ENCODE measurements at regions not wholly inside any gene's neighbourhood (a gene's known extent, or its start where the extent isn't known, plus 50 kb on each side); places are given as distances from the start of the nearest gene placed in this dataset.

DNA sequence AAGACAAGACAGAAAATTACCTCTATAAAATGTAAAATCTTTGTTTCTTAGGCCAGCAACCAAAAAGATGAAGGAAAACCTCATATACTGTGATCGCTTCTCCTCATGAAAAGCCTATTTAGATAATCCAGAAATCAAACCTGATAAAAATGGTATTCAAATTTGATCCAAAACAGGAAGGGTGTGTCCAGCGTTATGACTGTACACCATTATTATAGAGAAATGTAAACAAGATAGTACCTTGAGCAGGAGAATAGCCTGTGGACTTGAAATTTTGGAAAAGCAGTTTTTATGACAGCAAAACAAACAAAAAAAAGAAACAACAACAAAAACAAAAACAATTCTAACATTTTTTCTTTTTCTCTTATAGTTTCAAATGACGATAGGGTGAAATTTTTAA is 1382.8 kb upstream of the CDH9 start:
- no peak for DNase-seq
- ATAC-seq: no peak
- CTCF ChIA-PET: no interaction called here
- peaks cover 19% of the 10 kb centered on the region for H3K9me3 Mint-ChIP-seq
- POLR2A ChIA-PET: no interaction called here
- H3K4me1 Mint-ChIP-seq (ENCODE audit: low read depth): no peaks in the 10 kb centered on the region
- H3K4me3 Mint-ChIP-seq: no peak overlapping the region
- no peak overlapping the region for H3K27ac Mint-ChIP-seq
- intact Hi-C loops (cut with micrococcal nuclease): no loop called here
- H3K36me3 Mint-ChIP-seq (ENCODE audit: low read depth): no peaks in the 10 kb centered on the region
- TF ChIP-seq, protein P1, sequence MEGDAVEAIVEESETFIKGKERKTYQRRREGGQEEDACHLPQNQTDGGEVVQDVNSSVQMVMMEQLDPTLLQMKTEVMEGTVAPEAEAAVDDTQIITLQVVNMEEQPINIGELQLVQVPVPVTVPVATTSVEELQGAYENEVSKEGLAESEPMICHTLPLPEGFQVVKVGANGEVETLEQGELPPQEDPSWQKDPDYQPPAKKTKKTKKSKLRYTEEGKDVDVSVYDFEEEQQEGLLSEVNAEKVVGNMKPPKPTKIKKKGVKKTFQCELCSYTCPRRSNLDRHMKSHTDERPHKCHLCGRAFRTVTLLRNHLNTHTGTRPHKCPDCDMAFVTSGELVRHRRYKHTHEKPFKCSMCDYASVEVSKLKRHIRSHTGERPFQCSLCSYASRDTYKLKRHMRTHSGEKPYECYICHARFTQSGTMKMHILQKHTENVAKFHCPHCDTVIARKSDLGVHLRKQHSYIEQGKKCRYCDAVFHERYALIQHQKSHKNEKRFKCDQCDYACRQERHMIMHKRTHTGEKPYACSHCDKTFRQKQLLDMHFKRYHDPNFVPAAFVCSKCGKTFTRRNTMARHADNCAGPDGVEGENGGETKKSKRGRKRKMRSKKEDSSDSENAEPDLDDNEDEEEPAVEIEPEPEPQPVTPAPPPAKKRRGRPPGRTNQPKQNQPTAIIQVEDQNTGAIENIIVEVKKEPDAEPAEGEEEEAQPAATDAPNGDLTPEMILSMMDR (IDR thresholded peaks at IDR 0.05): no peak
- no peaks in the 10 kb centered on the region for H3K27me3 Mint-ChIP-seq

DNA sequence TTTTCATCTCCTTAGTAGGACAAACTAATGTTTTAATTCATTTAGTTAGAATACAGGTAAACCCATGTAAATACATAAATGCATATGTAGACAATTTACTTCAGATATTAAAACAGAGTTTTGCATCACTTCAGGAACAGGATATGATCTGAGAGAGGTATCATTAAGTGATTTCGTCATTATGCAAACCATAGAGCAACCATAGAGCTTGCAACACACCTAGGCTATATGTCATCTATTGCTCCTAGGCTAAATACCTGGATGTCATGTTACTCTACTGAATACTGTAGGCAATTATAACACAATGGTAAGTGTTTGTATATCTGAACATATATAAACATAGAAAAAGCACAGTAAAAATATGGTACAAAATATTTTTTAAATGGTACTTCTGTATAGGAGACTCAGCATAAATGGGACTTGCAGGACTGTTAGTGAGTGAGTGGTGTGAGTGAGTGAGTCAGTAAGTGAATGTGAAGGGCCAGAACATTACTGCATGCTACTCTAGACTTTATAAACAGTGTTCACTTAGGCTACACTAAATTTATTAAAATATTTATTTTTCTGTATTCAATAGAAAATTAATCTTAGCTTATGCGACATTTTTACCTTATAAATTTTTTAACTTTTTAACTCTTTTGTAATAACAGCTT is 1377.5 kb upstream of the CDH9 start:
- H3K4me1 Mint-ChIP-seq (ENCODE audit: low read depth): no peaks in the 10 kb centered on the region
- no peaks in the 10 kb centered on the region for H3K36me3 Mint-ChIP-seq (ENCODE audit: low read depth)
- no peak overlapping the region for H3K27ac Mint-ChIP-seq
- no peaks in the 10 kb centered on the region for H3K27me3 Mint-ChIP-seq
- H3K9me3 Mint-ChIP-seq: peaks cover 13% of the 10 kb centered on the region
- CTCF ChIA-PET: no interaction called here
- POLR2A ChIA-PET: no interaction called here
- no peak overlapping the region for H3K4me3 Mint-ChIP-seq
- TF ChIP-seq, protein P1 (IDR thresholded peaks at IDR 0.05): no peak
- no peak for DNase-seq
- intact Hi-C loops (cut with micrococcal nuclease): no loop called here
- ATAC-seq: no peak

DNA sequence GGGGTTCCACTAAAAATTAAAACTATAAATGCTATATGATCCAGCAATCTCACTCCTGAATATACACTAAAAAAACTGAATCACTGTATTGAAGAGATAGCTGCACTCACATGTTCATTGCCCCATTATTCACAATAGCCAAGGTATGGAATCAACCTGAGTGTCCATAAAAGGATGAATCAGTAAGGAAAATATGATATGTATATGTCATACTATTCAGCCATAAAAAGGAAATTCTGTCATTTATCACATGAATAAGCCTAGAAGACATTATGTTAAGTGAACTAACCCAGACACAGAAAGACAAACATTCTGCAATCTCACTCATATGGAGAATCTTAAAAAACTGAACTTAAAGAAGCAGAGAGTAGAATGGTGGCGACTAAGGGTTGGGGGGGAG is 1376.2 kb upstream of the CDH9 start:
- DNase-seq (no peak), ATAC-seq (no peak)
- Mint-ChIP-seq H3K27ac (no peak overlapping the region), H3K36me3 (ENCODE audit: low read depth) (no peaks in the 10 kb centered on the region), H3K9me3 (peaks cover 13% of the 10 kb centered on the region), H3K27me3 (no peaks in the 10 kb centered on the region), H3K4me1 (ENCODE audit: low read depth) (no peaks in the 10 kb centered on the region), H3K4me3 (no peak overlapping the region)
- POLR2A ChIA-PET: no interaction called here
- TF ChIP-seq, protein P1 (IDR thresholded peaks at IDR 0.05): no peak
- CTCF ChIA-PET: no interaction called here
- intact Hi-C loops (cut with micrococcal nuclease): no loop called here

DNA sequence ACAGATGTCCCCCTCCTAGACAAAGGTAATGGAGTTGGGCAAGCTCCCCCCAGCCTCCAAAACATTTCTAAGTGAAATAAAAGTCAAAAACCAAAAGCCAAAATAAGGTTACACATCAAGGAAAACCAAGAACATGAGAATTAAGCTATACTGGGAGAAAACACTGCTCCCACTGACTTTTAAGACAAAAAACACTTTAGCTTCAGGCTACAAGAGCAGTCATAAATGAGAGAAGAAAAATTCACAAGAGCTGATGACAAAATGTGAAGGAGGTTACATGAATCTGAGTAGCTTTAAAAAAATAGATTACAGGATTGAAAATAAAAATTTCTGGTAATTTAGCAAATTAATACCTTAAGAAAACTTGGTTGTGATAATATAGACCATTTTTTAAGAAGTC is 1370.3 kb upstream of the CDH9 start:
- H3K9me3 Mint-ChIP-seq: peaks cover 17% of the 10 kb centered on the region
- CTCF ChIA-PET: no interaction called here
- POLR2A ChIA-PET: no interaction called here
- TF ChIP-seq, protein P1 (IDR thresholded peaks at IDR 0.05): no peak
- H3K36me3 Mint-ChIP-seq (ENCODE audit: low read depth): no peaks in the 10 kb centered on the region
- no peaks in the 10 kb centered on the region for H3K4me1 Mint-ChIP-seq (ENCODE audit: low read depth)
- H3K27me3 Mint-ChIP-seq: no peaks in the 10 kb centered on the region
- ATAC-seq: no peak
- intact Hi-C loops (cut with micrococcal nuclease): no loop called here
- DNase-seq: no peak
- no peak overlapping the region for H3K27ac Mint-ChIP-seq
- no peak overlapping the region for H3K4me3 Mint-ChIP-seq

DNA sequence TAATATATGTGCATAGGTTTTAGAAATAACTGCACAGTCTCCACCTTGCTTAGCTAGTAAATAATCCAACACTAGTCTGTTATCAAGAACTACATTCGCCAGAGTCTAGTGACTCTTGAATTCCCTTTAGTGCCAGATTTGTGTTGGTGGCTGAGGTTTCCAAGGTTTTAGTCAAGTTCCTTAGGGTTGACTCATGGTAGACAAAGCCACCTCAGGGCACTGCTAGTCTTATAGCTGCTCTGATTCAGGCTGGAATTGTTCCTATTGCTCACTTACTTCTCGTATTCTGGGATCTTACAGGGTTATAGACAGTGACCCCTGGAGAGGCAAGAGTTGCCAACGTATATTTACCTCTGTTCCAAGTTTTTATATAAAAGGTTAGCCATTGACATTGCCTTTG is 1369.8 kb upstream of the CDH9 start:
- Mint-ChIP-seq H3K27me3 (no peaks in the 10 kb centered on the region), H3K4me1 (ENCODE audit: low read depth) (no peaks in the 10 kb centered on the region), H3K4me3 (no peak overlapping the region), H3K36me3 (ENCODE audit: low read depth) (no peaks in the 10 kb centered on the region), H3K27ac (no peak overlapping the region), H3K9me3 (peaks cover 17% of the 10 kb centered on the region)
- intact Hi-C loops (cut with micrococcal nuclease): no loop called here
- ChIA-PET POLR2A (no interaction called here), CTCF (no interaction called here)
- TF ChIP-seq, protein P1 (IDR thresholded peaks at IDR 0.05): no peak
- ATAC-seq (no peak), DNase-seq (no peak)
